ENCODE measurements at regions not wholly inside any gene's neighbourhood (a gene's known extent, or its start where the extent isn't known, plus 50 kb on each side); places are given as distances from the start of the nearest gene placed in this dataset.

GRCh38 chr7:17041324-17041723 lies 159.5 kb upstream of the AGR3 start:
- TF ChIP-seq CTCF (IDR thresholded peaks at IDR 0.05) (no peak), EP300 (IDR thresholded peaks at IDR 0.05) (peak in 2 of 4 donors; percentile 40 to 62), POLR2AphosphoS5 (IDR thresholded peaks at IDR 0.05) (peak in 1 of 2 donors; percentile 75)
- no peaks in the 10 kb centered on the region for H3K9me3 ChIP-seq
- H3K27ac ChIP-seq: peak overlapping the region; percentile 27 to 58 (median 39)
- ATAC-seq (ENCODE audit: low FRiP score in 2 of 2) (peak; percentile 83 to 85), DNase-seq (no peak)
- no peak overlapping the region for H3K4me3 ChIP-seq
- peaks cover 33 to 59% (median 51%) of the 10 kb centered on the region in 4 donors for H3K4me1 ChIP-seq
- no peaks in the 10 kb centered on the region for H3K36me3 ChIP-seq
- H3K27me3 ChIP-seq: no peaks in the 10 kb centered on the region
- WGBS, 2 donors: 0 to 6% methylated on average over 2 of the region's 2 CpGs

- Histone ChIP-seq H3K27me3 (no peaks in the 10 kb centered on the region), H3K36me3 (no peaks in the 10 kb centered on the region), H3K27ac (peak overlapping the region in 3 of 4 donors; percentile 27 to 42 (median 41)), H3K4me1 (peaks cover 33 to 59% (median 51%) of the 10 kb centered on the region in 4 donors), H3K4me3 (no peak overlapping the region), H3K9me3 (no peaks in the 10 kb centered on the region)
- no peak for ATAC-seq (ENCODE audit: low FRiP score in 2 of 2)
- WGBS, 2 donors: 55 to 75% methylated on average over 2 of the region's 2 CpGs
- DNase-seq: no peak
- no peak for TF ChIP-seq EP300 (IDR thresholded peaks at IDR 0.05)
- TF ChIP-seq CTCF (IDR thresholded peaks at IDR 0.05): no peak
- TF ChIP-seq POLR2A (IDR thresholded peaks at IDR 0.05): no peak
- no peak for TF ChIP-seq POLR2AphosphoS5 (IDR thresholded peaks at IDR 0.05)
Measured at GRCh38 chr7:17042211-17042610, 160.4 kb upstream of the AGR3 start.

GRCh38 chr7:17043012-17043877 lies 161.5 kb upstream of the AGR3 start:
- DNase-seq (no peak), ATAC-seq (ENCODE audit: low FRiP score in 2 of 2) (no peak)
- H3K4me3 ChIP-seq: no peak overlapping the region
- TF ChIP-seq EP300 (IDR thresholded peaks at IDR 0.05): no peak
- TF ChIP-seq POLR2AphosphoS5 (IDR thresholded peaks at IDR 0.05): no peak
- no peak for TF ChIP-seq CTCF (IDR thresholded peaks at IDR 0.05)
- TF ChIP-seq POLR2A (IDR thresholded peaks at IDR 0.05): no peak
- no peaks in the 10 kb centered on the region for H3K9me3 ChIP-seq
- no peaks in the 10 kb centered on the region for H3K27me3 ChIP-seq
- H3K27ac ChIP-seq: peak overlapping the region in 1 of 4 donors; percentile 41
- 28 to 37% methylated on average over 3 of the region's 3 CpGs for WGBS, 2 donors
- peaks cover 33 to 59% (median 51%) of the 10 kb centered on the region in 4 donors for H3K4me1 ChIP-seq
- H3K36me3 ChIP-seq: no peaks in the 10 kb centered on the region

- Histone ChIP-seq H3K27me3 (no peaks in the 10 kb centered on the region), H3K27ac (no peak overlapping the region), H3K4me1 (peaks cover 29 to 49% (median 42%) of the 10 kb centered on the region in 4 donors), H3K4me3 (no peak overlapping the region), H3K36me3 (no peaks in the 10 kb centered on the region), H3K9me3 (no peaks in the 10 kb centered on the region)
- DNase-seq: no peak
- no peak for ATAC-seq (ENCODE audit: low FRiP score in 2 of 2)
- no peak for TF ChIP-seq EP300 (IDR thresholded peaks at IDR 0.05)
- WGBS, 2 donors: 96 to 100% methylated on average over 2 of the region's 2 CpGs
Measured at GRCh38 chr7:17044396-17044795, 162.6 kb upstream of the AGR3 start.

GRCh38 chr7:17044861-17045260 lies 163.1 kb upstream of the AGR3 start:
- H3K27ac ChIP-seq: no peak overlapping the region
- ATAC-seq (ENCODE audit: low FRiP score in 2 of 2) (no peak), DNase-seq (no peak)
- no peak overlapping the region for H3K4me3 ChIP-seq
- TF ChIP-seq POLR2AphosphoS5 (IDR thresholded peaks at IDR 0.05) (no peak), CTCF (IDR thresholded peaks at IDR 0.05) (no peak), POLR2A (IDR thresholded peaks at IDR 0.05) (no peak), EP300 (IDR thresholded peaks at IDR 0.05) (no peak)
- H3K9me3 ChIP-seq: no peaks in the 10 kb centered on the region
- peaks cover 24 to 44% (median 38%) of the 10 kb centered on the region in 4 donors for H3K4me1 ChIP-seq
- WGBS, 2 donors: 90 to 95% methylated on average over 2 of the region's 2 CpGs
- no peaks in the 10 kb centered on the region for H3K36me3 ChIP-seq
- H3K27me3 ChIP-seq: no peaks in the 10 kb centered on the region
